RWPE2 (cell line): ENCODE measurements at regions not wholly inside any gene's neighbourhood (a gene's known extent, or its start where the extent isn't known, plus 50 kb on each side); places are given as distances from the start of the nearest gene placed in this dataset.

Experiments
- ATAC-seq: fragments of 200-7000 bp; cut with Tn5 transposase; 3 replicates; pipeline ENCODE4 v1.9.1; 2021; ENCODE audit warnings: low read depth
- DNase-seq: peaks from one replicate; pipeline ENCODE4 v3.0.0-alpha.2; 2020; ENCODE audit warnings: low spot score
- H3K27ac ChIP-seq: fragments of 450-650 bp; 2 replicates; pipeline ENCODE4 v1.5.1; 2017; ENCODE audit warnings: mild to moderate bottlenecking; ENCODE audit not compliant: poor library complexity, severe bottlenecking
- H3K27me3 ChIP-seq: fragments of 250-450 bp; sonication (Bioruptor Pico); 2 replicates; pipeline ENCODE4 v1.5.1; 2021; ENCODE audit warnings: mild to moderate bottlenecking, moderate library complexity; ENCODE audit not compliant: insufficient read depth, poor library complexity, severe bottlenecking
- H3K36me3 ChIP-seq: fragments of 250-450 bp; sonication (Bioruptor Pico); 2 replicates; pipeline ENCODE4 v1.5.1; 2020; ENCODE audit warnings: low read depth, mild to moderate bottlenecking, moderate library complexity
- H3K4me1 ChIP-seq: fragments of 250-450 bp; sonication (Bioruptor Pico); 2 replicates; pipeline ENCODE4 v1.5.1; 2021; ENCODE audit warnings: mild to moderate bottlenecking, moderate library complexity; ENCODE audit not compliant: insufficient read depth, poor library complexity, severe bottlenecking
- H3K4me3 ChIP-seq: fragments of 250-450 bp; sonication (Bioruptor Pico); 2 replicates; pipeline ENCODE4 v1.5.1; 2021; ENCODE audit warnings: mild to moderate bottlenecking, moderate library complexity; ENCODE audit not compliant: severe bottlenecking
- H3K9me3 ChIP-seq: fragments of 250-450 bp; sonication (Bioruptor Pico); 2 replicates; pipeline ENCODE4 v1.5.1; 2021; ENCODE audit warnings: mild to moderate bottlenecking, moderate library complexity; ENCODE audit not compliant: severe bottlenecking
- CTCF ChIP-seq: fragments of 450-650 bp; IDR thresholded peaks from one replicate; pipeline ENCODE4 v1.5.1; 2017; ENCODE audit warnings: mild to moderate bottlenecking, moderate library complexity; ENCODE audit not compliant: poor library complexity, severe bottlenecking

GRCh38 chr4:106773076-106773905 is 262.8 kb downstream of the DKK2 start:
- DNase-seq (no peak), ATAC-seq (no peak)
- Histone ChIP-seq H3K27me3 (no peaks in the 10 kb centered on the region), H3K27ac (no peak overlapping the region), H3K4me3 (no peak overlapping the region), H3K4me1 (no peaks in the 10 kb centered on the region), H3K9me3 (no peaks in the 10 kb centered on the region), H3K36me3 (no peaks in the 10 kb centered on the region)
- TF ChIP-seq CTCF = no peak

- no peak overlapping the region for H3K4me3 ChIP-seq
- DNase-seq (no peak), ATAC-seq (no peak)
- H3K9me3 ChIP-seq = no peaks in the 10 kb centered on the region
- no peaks in the 10 kb centered on the region for H3K36me3 ChIP-seq
- no peak for TF ChIP-seq CTCF
- no peaks in the 10 kb centered on the region for H3K4me1 ChIP-seq
- H3K27ac ChIP-seq = no peak overlapping the region
- H3K27me3 ChIP-seq = no peaks in the 10 kb centered on the region
Observed at GRCh38 chr4:106767991-106768390, 268.1 kb downstream of the DKK2 start.

- H3K36me3 ChIP-seq = no peaks in the 10 kb centered on the region
- no peaks in the 10 kb centered on the region for H3K27me3 ChIP-seq
- no peaks in the 10 kb centered on the region for H3K9me3 ChIP-seq
- ATAC-seq (no peak), DNase-seq (no peak)
- TF ChIP-seq CTCF = no peak
- no peak overlapping the region for H3K27ac ChIP-seq
- H3K4me1 ChIP-seq = no peaks in the 10 kb centered on the region
- no peak overlapping the region for H3K4me3 ChIP-seq
Observed at GRCh38 chr4:106766519-106766918, 269.6 kb downstream of the DKK2 start.

- Histone ChIP-seq H3K27me3 (no peaks in the 10 kb centered on the region), H3K36me3 (no peaks in the 10 kb centered on the region)
- ATAC-seq = no peak
Observed at GRCh38 chr4:106764774-106765173, 271.3 kb downstream of the DKK2 start.

More at GRCh38 chr4:106764774-106765173, 271.3 kb downstream of the DKK2 start:
- Histone ChIP-seq H3K4me3 (no peak overlapping the region), H3K4me1 (no peaks in the 10 kb centered on the region), H3K27ac (no peak overlapping the region), H3K9me3 (no peaks in the 10 kb centered on the region)
- no peak for DNase-seq
- TF ChIP-seq CTCF = no peak
